K562 (cell line): ENCODE measurements at regions not wholly inside any gene's neighbourhood (a gene's known extent, or its start where the extent isn't known, plus 50 kb on each side); places are given as distances from the start of the nearest gene placed in this dataset.

Source experiments
- ATAC-seq: fragments of 200-7000 bp; cut with Tn5 transposase; 3 replicates; pipeline ENCODE4 v1.9.1; 2020; ENCODE audit warnings: moderate library complexity
- BruUV-seq: library from RNA; stranded (reverse); fragments of 400-500 nt; replicated peaks from 2 replicates; lab custom pipeline; 2021; lab: Mats Ljungman, UMichigan
- CTCF ChIA-PET: fragments of 300-600 bp; formaldehyde crosslinking; extraction: SDS; loops from one replicate; lab custom pipeline; 2021; ENCODE audit warnings: low intra/inter-chr PET ratio; lab: Yijun Ruan, JAX
- POLR2A ChIA-PET: fragments of 300-600, 350-650 bp; sonication (Branson Sonifier 250); formaldehyde crosslinking; extraction: SDS; loops from one replicate; lab custom pipeline; 2021; ENCODE audit warnings: antibody characterized with exemption, inconsistent platforms; lab: Yijun Ruan, JAX
- DNase-seq, 4 experiments: peaks; one replicate each; pipeline versions ENCODE4 v3.0.0 to v3.0.0-alpha.2; 2011 to 2018; ENCODE audit warnings: low spot score in 3 of 4, mixed read lengths in 3 of 4; ENCODE audit errors: extremely low read depth in 1 of 4
- FAIRE-seq: peaks from 2 replicates; lab custom pipeline; 2011; peaks lifted over from hg19 to GRCh38; lab: Jason Lieb, UNC
- H2AFZ ChIP-seq: 2 replicates; pipeline ENCODE4 v1.6.0; 2011; ENCODE audit warnings: low read depth, low read length, control low read depth, inconsistent platforms
- H3K27ac ChIP-seq: fragments of 200-600 bp; 3 replicates; pipeline ENCODE4 v1.8.0; 2011; ENCODE audit warnings: low read depth, mild to moderate bottlenecking, control low read depth, inconsistent platforms, low read length, moderate library complexity, mixed read lengths; ENCODE audit errors: extremely low read depth
- H3K27me3 ChIP-seq, 2 experiments: fragments of 300-600 bp in 1 of 2; 2 replicates in 1 of 2; 3 replicates in 1 of 2; pipeline versions ENCODE4 v1.6.0 to v1.8.0; 2011; ENCODE audit warnings: inconsistent platforms in 2 of 2, low read length in 2 of 2, mild to moderate bottlenecking in 1 of 2, mixed read lengths in 1 of 2, moderate library complexity in 1 of 2; ENCODE audit not compliant: control insufficient read depth in 2 of 2, insufficient read depth in 2 of 2
- H3K36me3 ChIP-seq: fragments of 300-600 bp; 3 replicates; pipeline ENCODE4 v1.8.0; 2011; ENCODE audit warnings: mild to moderate bottlenecking, low read length, inconsistent platforms; ENCODE audit not compliant: control insufficient read depth, insufficient read depth
- H3K4me1 ChIP-seq, 2 experiments: fragments of 200-600 bp in 1 of 2; replicated peaks in 1 of 2; 2 replicates in 1 of 2; 3 replicates in 1 of 2; pipeline versions ENCODE4 v1.5.1 to v1.8.0; 2011; ENCODE audit warnings: inconsistent platforms in 2 of 2, low read length in 2 of 2, mild to moderate bottlenecking in 1 of 2, mixed read lengths in 1 of 2, moderate library complexity in 1 of 2; ENCODE audit not compliant: control insufficient read depth in 2 of 2, insufficient read depth in 2 of 2
- H3K4me2 ChIP-seq: 2 replicates; pipeline ENCODE4 v1.6.1; 2011; ENCODE audit warnings: low read length, control low read depth, inconsistent platforms, mixed read lengths; ENCODE audit not compliant: insufficient read depth
- H3K4me3 ChIP-seq: fragments of 200-600 bp; sonication (generic), shearing (Covaris generic); 2 replicates; pipeline ENCODE4 v1.5.1; 2016; ENCODE audit warnings: control low read depth, inconsistent platforms
- H3K79me2 ChIP-seq: fragments of 200-600 bp; 3 replicates; pipeline ENCODE4 v1.8.0; 2011; ENCODE audit warnings: low read length, inconsistent platforms; ENCODE audit not compliant: control insufficient read depth, insufficient read depth
- H3K9ac ChIP-seq, 2 experiments: 2 replicates each; pipeline versions ENCODE4 v1.6.0 to v1.6.1; 2011; ENCODE audit warnings: low read depth in 2 of 2, low read length in 2 of 2, control low read depth in 1 of 2, inconsistent platforms in 1 of 2, mild to moderate bottlenecking in 1 of 2, mixed read lengths in 1 of 2; ENCODE audit not compliant: insufficient read depth in 1 of 2
- H3K9me1 ChIP-seq: one replicate; pipeline ENCODE4 v1.6.0; 2011; ENCODE audit warnings: inconsistent platforms, mild to moderate bottlenecking, low read length, moderate library complexity; ENCODE audit not compliant: control insufficient read depth, insufficient read depth
- H3K9me3 ChIP-seq: replicated peaks from 2 replicates; pipeline ENCODE4 v1.5.1; 2011; ENCODE audit warnings: low read depth, low read length, inconsistent platforms; ENCODE audit not compliant: control insufficient read depth, insufficient read depth
- H4K20me1 ChIP-seq: replicated peaks from 2 replicates; pipeline ENCODE4 v1.6.1; 2011; ENCODE audit warnings: low read length, inconsistent platforms, mixed read lengths; ENCODE audit not compliant: control insufficient read depth, insufficient read depth
- CTCF ChIP-seq, 3 experiments: IDR thresholded peaks in 2 of 3; conservative IDR thresholded peaks in 1 of 3; 2 replicates each; pipeline ENCODE4 v1.5.1; 2011 to 2012; ENCODE audit warnings: low read length in 3 of 3, mild to moderate bottlenecking in 3 of 3, control low read depth in 2 of 3, improper control_type of control experiment in 1 of 3, inconsistent platforms in 1 of 3, low read depth in 1 of 3, mixed read lengths in 1 of 3, moderate library complexity in 1 of 3; ENCODE audit not compliant: insufficient read depth in 2 of 3
- CXXC5 ChIP-seq: fragments of 250-450 bp; sonication (Bioruptor Pico); IDR thresholded peaks from 2 replicates; pipeline ENCODE4 v1.8.0; 2022; ENCODE audit warnings: inconsistent platforms, mild to moderate bottlenecking, moderate library complexity
- MAFG ChIP-seq: fragments of 450-650 bp; conservative IDR thresholded peaks from 2 replicates; pipeline ENCODE4 v1.6.1; 2016; ENCODE audit warnings: missing genetic modification characterization, missing compliant biosample characterization
- NFXL1 ChIP-seq: fragments of 450-650 bp; formaldehyde crosslinking; IDR thresholded peaks from 2 replicates; pipeline ENCODE4 v1.4.0; 2021; ENCODE audit warnings: mild to moderate bottlenecking
- ZNF212 ChIP-seq: fragments of 450-650 bp; formaldehyde crosslinking; IDR thresholded peaks from 2 replicates; pipeline ENCODE4 v1.4.0; 2020; ENCODE audit warnings: mild to moderate bottlenecking
- ZNF668 ChIP-seq: fragments of 250-450 bp; sonication (Bioruptor Pico); IDR thresholded peaks from 2 replicates; pipeline ENCODE4 v1.8.0; 2022; ENCODE audit warnings: mild to moderate bottlenecking, inconsistent platforms
- WGBS: fragments of 100-300 bp; shearing (Covaris generic); methylation state at CpG from one replicate; pipeline ENCODE4 v1.1.6; 2016; ENCODE audit warnings: low coverage, mixed read lengths; ENCODE audit not compliant: insufficient coverage; ENCODE audit errors: missing lambda C conversion rate; 5-methylcytosine and 5-hydroxymethylcytosine counted together
- in situ Hi-C: fragments of 300-500 bp; cut with MboI; formaldehyde crosslinking; loops from 4 replicates; pipeline ENCODE4 v1.15.0; 2018; ENCODE audit warnings: inconsistent platforms, mixed read lengths
- intact Hi-C: fragments of 100-400 bp; cut with micrococcal nuclease; formaldehyde crosslinking; loops from 2 replicates; pipeline ENCODE4 v1.14.2; 2022

DNA sequence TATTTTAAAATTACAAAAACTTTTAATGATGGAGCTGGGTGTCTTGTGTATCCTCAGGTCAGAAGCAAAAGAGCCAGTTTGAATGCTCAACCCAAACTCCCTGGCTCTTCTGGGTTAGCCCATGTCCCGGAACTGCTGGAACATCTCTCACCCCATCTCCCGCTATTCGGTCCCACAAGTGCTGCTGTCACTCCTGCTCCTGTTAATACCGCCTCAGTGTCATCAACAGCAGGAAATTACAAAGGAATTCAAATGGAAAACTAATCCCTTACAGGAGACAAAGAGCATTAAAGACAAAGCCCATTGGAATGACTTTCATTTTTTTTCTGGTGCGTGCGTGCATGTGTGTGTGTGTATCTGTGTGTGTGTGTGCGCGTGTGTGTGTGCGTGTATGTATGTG lies 112.0 kb upstream of the C7orf33 start:
- intact Hi-C loops: no loop called here
- H3K4me3 ChIP-seq: no peak overlapping the region
- no peaks in the 10 kb centered on the region for H3K79me2 ChIP-seq
- 0% methylated on average over 9 of the region's 9 CpGs for WGBS
- no TSS peak for BruUV-seq
- H3K27ac ChIP-seq: no peak overlapping the region
- H3K36me3 ChIP-seq: no peaks in the 10 kb centered on the region
- ATAC-seq (no peak), DNase-seq (no peak), FAIRE-seq (no peak)
- no peaks in the 10 kb centered on the region for H4K20me1 ChIP-seq
- H2AFZ ChIP-seq: no peak overlapping the region
- H3K4me2 ChIP-seq: no peak overlapping the region
- no peaks in the 10 kb centered on the region for H3K9me3 ChIP-seq
- TF ChIP-seq NFXL1 (CRISPR knock-in tag) (no peak), MAFG (tag) (0 out of 2 replicates have a peak, but pooled peaks have one; percentile 9), CXXC5 (CRISPR knock-in tag) (no peak), ZNF668 (CRISPR knock-in tag) (no peak)
- peaks cover 57 to 88% of the 10 kb centered on the region in 2 experiments for H3K27me3 ChIP-seq
- ChIA-PET CTCF (no interaction called here), POLR2A (interaction anchor here (0.6 kb wide), 1 partner anchor 12 kb away, joined by 3 read pairs; no protein-coding TSS in a partner anchor)
- no peak overlapping the region for H3K9ac ChIP-seq
- in situ Hi-C loops: no loop called here
- H3K4me1 ChIP-seq: peaks cover 0 to 6% of the 10 kb centered on the region in 2 experiments; a peak in 1 of 5 replicates
- H3K9me1 ChIP-seq: no peaks in the 10 kb centered on the region

GRCh38 chr7:148480479-148481146 lies 110.0 kb upstream of the C7orf33 start:
- ATAC-seq: no peak
- no peaks in the 10 kb centered on the region for H3K36me3 ChIP-seq
- intact Hi-C loops: no loop called here
- H3K27me3 ChIP-seq: peaks cover 57 to 85% of the 10 kb centered on the region in 2 experiments
- TF ChIP-seq ZNF212 (CRISPR knock-in tag) (no peak), CTCF (IDR thresholded peaks at IDR 0.05 in 2 of 3, conservative IDR thresholded peaks at IDR 0.05 in 1 of 3; ENCODE audit: insufficient read depth in 2 of 3, low read depth in 1 of 3, low read length in 3 of 3) (peak in 1 of 3 experiments; percentile 20; a peak in 1 of 6 replicates)
- TF ChIP-seq, all 486 proteins: peak for 1
- ChIA-PET POLR2A (no interaction called here), CTCF (no interaction called here)
- H3K4me3 ChIP-seq: no peak overlapping the region
- in situ Hi-C loops: no loop called here
- no peak overlapping the region; the same call in 1 of the 2 replicates for H3K4me2 ChIP-seq
- H4K20me1 ChIP-seq: no peaks in the 10 kb centered on the region
- H3K9me3 ChIP-seq: no peaks in the 10 kb centered on the region
- no peaks in the 10 kb centered on the region for H3K9me1 ChIP-seq
- BruUV-seq: no TSS peak
- no peak overlapping the region for H3K9ac ChIP-seq
- H3K4me1 ChIP-seq: peaks cover 0 to 6% of the 10 kb centered on the region in 2 experiments; a peak in 1 of 5 replicates
- 0% methylated on average over 5 of the region's 5 CpGs for WGBS
- FAIRE-seq: no peak
- H3K27ac ChIP-seq: no peak overlapping the region
- no peaks in the 10 kb centered on the region for H3K79me2 ChIP-seq
- no peak overlapping the region for H2AFZ ChIP-seq
- DNase-seq: no peak
